Left lung (tissue), 4 donors: ENCODE measurements at regions not wholly inside any gene's neighbourhood (a gene's known extent, or its start where the extent isn't known, plus 50 kb on each side); places are given as distances from the start of the nearest gene placed in this dataset.

Experiments
- ATAC-seq: fragments of 200-7000 bp; cut with Tn5 transposase; one replicate; pipeline ENCODE4 v1.9.1; 2020; ENCODE audit warnings: moderate library complexity
- DNase-seq, 4 donors: peaks; one replicate each; pipeline ENCODE4 v3.0.0-alpha.2; 2013 to 2020
- H3K27ac ChIP-seq, 2 donors: fragments of 200-600 bp; sonication (generic) in 1 of 2; one replicate each; pipeline versions ENCODE4 v1.5.0 to v1.8.0; 2020 to 2021
- H3K27me3 ChIP-seq, 2 donors: fragments of 200-600 bp; sonication (generic) in 1 of 2; one replicate each; pipeline versions ENCODE4 v1.5.0 to v1.8.0; 2020 to 2021
- H3K36me3 ChIP-seq, 2 donors: fragments of 200-600 bp; sonication (generic) in 1 of 2; one replicate each; pipeline versions ENCODE4 v1.5.0 to v1.8.0; 2020 to 2021
- H3K4me1 ChIP-seq, 2 donors: fragments of 200-600 bp; one replicate each; pipeline ENCODE4 v1.8.0; 2021
- H3K4me3 ChIP-seq, 2 donors: fragments of 200-600 bp; sonication (generic) in 1 of 2; one replicate each; pipeline versions ENCODE4 v1.5.0 to v1.8.0; 2020 to 2021; ENCODE audit warnings: mild to moderate bottlenecking in 1 of 2
- H3K9me3 ChIP-seq, 2 donors: fragments of 200-600 bp; sonication (generic) in 1 of 2; one replicate each; pipeline versions ENCODE4 v1.5.0 to v1.8.0; 2020 to 2021
- intact Hi-C, 2 donors: fragments of 100-400 bp; cut with DNase I; formaldehyde crosslinking; loops; one replicate each; pipeline versions ENCODE4 v1.11.2 to v1.14.2; 2022
- TF ChIP-seq, protein P1 (sequence below), 2 donors: fragments of 200-600 bp; sonication (generic) in 1 of 2; IDR thresholded peaks; one replicate each; pipeline versions ENCODE4 v1.5.0 to v1.8.0; 2021; ENCODE audit warnings: antibody characterized with exemption in 2 of 2
- donor health status: DM: no; HTN: yes; CAD: no.
- donor health status: DM: no; HTN: no; CAD: no.

- TF ChIP-seq, protein P1, sequence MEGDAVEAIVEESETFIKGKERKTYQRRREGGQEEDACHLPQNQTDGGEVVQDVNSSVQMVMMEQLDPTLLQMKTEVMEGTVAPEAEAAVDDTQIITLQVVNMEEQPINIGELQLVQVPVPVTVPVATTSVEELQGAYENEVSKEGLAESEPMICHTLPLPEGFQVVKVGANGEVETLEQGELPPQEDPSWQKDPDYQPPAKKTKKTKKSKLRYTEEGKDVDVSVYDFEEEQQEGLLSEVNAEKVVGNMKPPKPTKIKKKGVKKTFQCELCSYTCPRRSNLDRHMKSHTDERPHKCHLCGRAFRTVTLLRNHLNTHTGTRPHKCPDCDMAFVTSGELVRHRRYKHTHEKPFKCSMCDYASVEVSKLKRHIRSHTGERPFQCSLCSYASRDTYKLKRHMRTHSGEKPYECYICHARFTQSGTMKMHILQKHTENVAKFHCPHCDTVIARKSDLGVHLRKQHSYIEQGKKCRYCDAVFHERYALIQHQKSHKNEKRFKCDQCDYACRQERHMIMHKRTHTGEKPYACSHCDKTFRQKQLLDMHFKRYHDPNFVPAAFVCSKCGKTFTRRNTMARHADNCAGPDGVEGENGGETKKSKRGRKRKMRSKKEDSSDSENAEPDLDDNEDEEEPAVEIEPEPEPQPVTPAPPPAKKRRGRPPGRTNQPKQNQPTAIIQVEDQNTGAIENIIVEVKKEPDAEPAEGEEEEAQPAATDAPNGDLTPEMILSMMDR (IDR thresholded peaks at IDR 0.05): no peak
- no peak overlapping the region for H3K4me3 ChIP-seq
- no peaks in the 10 kb centered on the region for H3K4me1 ChIP-seq
- DNase-seq: no peak
- intact Hi-C loops: no loop called here
- no peak for ATAC-seq
- no peaks in the 10 kb centered on the region for H3K36me3 ChIP-seq
- no peaks in the 10 kb centered on the region for H3K9me3 ChIP-seq
- H3K27me3 ChIP-seq: no peaks in the 10 kb centered on the region
- H3K27ac ChIP-seq: no peak overlapping the region
Observed at GRCh38 chr13:22077764-22078163, 406.9 kb downstream of the FGF9 start.

DNA sequence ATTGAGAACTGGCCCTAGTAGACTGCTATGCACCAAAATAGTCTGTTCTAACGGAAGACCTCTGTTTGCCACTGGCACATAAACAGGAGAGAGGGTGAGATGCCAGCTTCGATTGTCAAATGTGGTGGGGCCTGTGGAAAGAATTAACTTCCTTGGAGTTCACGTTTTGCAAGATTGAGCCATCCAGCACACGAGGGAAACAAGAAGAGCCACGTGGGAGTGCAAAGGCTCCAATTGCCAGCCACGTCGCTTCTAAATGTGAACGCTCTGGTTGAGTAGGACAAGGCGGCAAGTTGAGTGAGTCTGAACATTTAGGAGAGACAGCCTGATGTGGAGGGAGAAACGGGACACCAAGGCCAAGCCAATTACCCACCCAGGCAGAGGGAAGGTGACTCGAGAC is 409.1 kb downstream of the FGF9 start:
- no peaks in the 10 kb centered on the region for H3K27me3 ChIP-seq
- TF ChIP-seq, protein P1 (IDR thresholded peaks at IDR 0.05): no peak
- no peak overlapping the region for H3K27ac ChIP-seq
- no peak overlapping the region for H3K4me3 ChIP-seq
- intact Hi-C loops: no loop called here
- H3K36me3 ChIP-seq: no peaks in the 10 kb centered on the region
- H3K4me1 ChIP-seq: no peaks in the 10 kb centered on the region
- no peaks in the 10 kb centered on the region for H3K9me3 ChIP-seq
- DNase-seq (no peak), ATAC-seq (no peak)

GRCh38 chr13:22080832-22081231 is 410.0 kb downstream of the FGF9 start:
- TF ChIP-seq, protein P1 (IDR thresholded peaks at IDR 0.05): no peak
- H3K36me3 ChIP-seq: no peaks in the 10 kb centered on the region
- DNase-seq (no peak), ATAC-seq (no peak)
- intact Hi-C loops: no loop called here
- no peak overlapping the region for H3K27ac ChIP-seq
- no peaks in the 10 kb centered on the region for H3K27me3 ChIP-seq
- no peaks in the 10 kb centered on the region for H3K9me3 ChIP-seq
- no peak overlapping the region for H3K4me3 ChIP-seq
- H3K4me1 ChIP-seq: no peaks in the 10 kb centered on the region

GRCh38 chr13:22081430-22081829 is 410.6 kb downstream of the FGF9 start:
- H3K36me3 ChIP-seq: no peaks in the 10 kb centered on the region
- no peaks in the 10 kb centered on the region for H3K4me1 ChIP-seq
- ATAC-seq (no peak), DNase-seq (no peak)
- H3K9me3 ChIP-seq: no peaks in the 10 kb centered on the region
- no peak overlapping the region for H3K4me3 ChIP-seq
- no peaks in the 10 kb centered on the region for H3K27me3 ChIP-seq
- H3K27ac ChIP-seq: no peak overlapping the region
- intact Hi-C loops: no loop called here
- TF ChIP-seq, protein P1 (IDR thresholded peaks at IDR 0.05): no peak

GRCh38 chr13:22082030-22082429 is 411.2 kb downstream of the FGF9 start:
- H3K9me3 ChIP-seq: no peaks in the 10 kb centered on the region
- intact Hi-C loops: no loop called here
- no peak overlapping the region for H3K27ac ChIP-seq
- no peaks in the 10 kb centered on the region for H3K36me3 ChIP-seq
- H3K4me3 ChIP-seq: no peak overlapping the region
- H3K27me3 ChIP-seq: no peaks in the 10 kb centered on the region
- no peak for ATAC-seq
- TF ChIP-seq, protein P1 (IDR thresholded peaks at IDR 0.05): no peak
- H3K4me1 ChIP-seq: peaks cover 0 to under 1% of the 10 kb centered on the region in 2 donors
- no peak for DNase-seq
